ENCODE measurements at regions not wholly inside any gene's neighbourhood (a gene's known extent, or its start where the extent isn't known, plus 50 kb on each side); places are given as distances from the start of the nearest gene placed in this dataset.

GRCh38 chr3:76482510-76482909 lies 557.4 kb upstream of the ROBO2 start:
- Histone ChIP-seq H3K4me1 (no peaks in the 10 kb centered on the region), H3K4me3 (no peak overlapping the region), H3K9me3 (ENCODE audit: low read depth) (no peaks in the 10 kb centered on the region), H4K20me1 (ENCODE audit: low read depth) (no peaks in the 10 kb centered on the region), H2AFZ (replicated peaks) (no peak overlapping the region), H3K4me2 (no peak overlapping the region), H3K9ac (no peak overlapping the region), H3K36me3 (no peaks in the 10 kb centered on the region), H3K79me2 (ENCODE audit: low read depth) (no peaks in the 10 kb centered on the region), H3F3A (ENCODE audit: low read depth) (no peaks in the 10 kb centered on the region), H3K27me3 (no peaks in the 10 kb centered on the region), H3K27ac (no peak overlapping the region)
- no peaks in the 10 kb centered on the region for H3K9me3 Mint-ChIP-seq
- H3K4me1 Mint-ChIP-seq = no peaks in the 10 kb centered on the region
- H3K36me3 Mint-ChIP-seq = no peaks in the 10 kb centered on the region
- no peak overlapping the region for H3K4me3 Mint-ChIP-seq
- no peak overlapping the region for H3K27ac Mint-ChIP-seq
- TF ChIP-seq, protein P1, sequence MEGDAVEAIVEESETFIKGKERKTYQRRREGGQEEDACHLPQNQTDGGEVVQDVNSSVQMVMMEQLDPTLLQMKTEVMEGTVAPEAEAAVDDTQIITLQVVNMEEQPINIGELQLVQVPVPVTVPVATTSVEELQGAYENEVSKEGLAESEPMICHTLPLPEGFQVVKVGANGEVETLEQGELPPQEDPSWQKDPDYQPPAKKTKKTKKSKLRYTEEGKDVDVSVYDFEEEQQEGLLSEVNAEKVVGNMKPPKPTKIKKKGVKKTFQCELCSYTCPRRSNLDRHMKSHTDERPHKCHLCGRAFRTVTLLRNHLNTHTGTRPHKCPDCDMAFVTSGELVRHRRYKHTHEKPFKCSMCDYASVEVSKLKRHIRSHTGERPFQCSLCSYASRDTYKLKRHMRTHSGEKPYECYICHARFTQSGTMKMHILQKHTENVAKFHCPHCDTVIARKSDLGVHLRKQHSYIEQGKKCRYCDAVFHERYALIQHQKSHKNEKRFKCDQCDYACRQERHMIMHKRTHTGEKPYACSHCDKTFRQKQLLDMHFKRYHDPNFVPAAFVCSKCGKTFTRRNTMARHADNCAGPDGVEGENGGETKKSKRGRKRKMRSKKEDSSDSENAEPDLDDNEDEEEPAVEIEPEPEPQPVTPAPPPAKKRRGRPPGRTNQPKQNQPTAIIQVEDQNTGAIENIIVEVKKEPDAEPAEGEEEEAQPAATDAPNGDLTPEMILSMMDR (IDR thresholded peaks at IDR 0.05) = no peak
- TF ChIP-seq EZH2 (IDR thresholded peaks at IDR 0.05) = no peak
- no peak for TF ChIP-seq EZH2phosphoT487 (IDR thresholded peaks at IDR 0.05)
- H3K27me3 Mint-ChIP-seq (ENCODE audit: insufficient read depth, low read depth) = no peaks in the 10 kb centered on the region
- DNase-seq (ENCODE audit: low spot score) = no peak

GRCh38 chr3:76487446-76487845 lies 552.5 kb upstream of the ROBO2 start:
- Histone ChIP-seq H3K79me2 (ENCODE audit: low read depth) (no peaks in the 10 kb centered on the region), H3K27me3 (no peaks in the 10 kb centered on the region), H3F3A (ENCODE audit: low read depth) (no peaks in the 10 kb centered on the region), H3K4me3 (no peak overlapping the region), H3K27ac (no peak overlapping the region), H3K4me2 (no peak overlapping the region), H3K36me3 (no peaks in the 10 kb centered on the region), H4K20me1 (ENCODE audit: low read depth) (no peaks in the 10 kb centered on the region), H3K9ac (no peak overlapping the region), H2AFZ (replicated peaks) (no peak overlapping the region), H3K9me3 (ENCODE audit: low read depth) (no peaks in the 10 kb centered on the region), H3K4me1 (no peaks in the 10 kb centered on the region)
- TF ChIP-seq, protein P1 (IDR thresholded peaks at IDR 0.05) = no peak
- TF ChIP-seq EZH2phosphoT487 (IDR thresholded peaks at IDR 0.05) = no peak
- TF ChIP-seq EZH2 (IDR thresholded peaks at IDR 0.05) = no peak
- Mint-ChIP-seq H3K27ac (no peak overlapping the region), H3K4me3 (no peak overlapping the region), H3K9me3 (no peaks in the 10 kb centered on the region), H3K27me3 (ENCODE audit: insufficient read depth, low read depth) (no peaks in the 10 kb centered on the region), H3K4me1 (no peaks in the 10 kb centered on the region), H3K36me3 (no peaks in the 10 kb centered on the region)
- DNase-seq (ENCODE audit: low spot score) = no peak

DNA sequence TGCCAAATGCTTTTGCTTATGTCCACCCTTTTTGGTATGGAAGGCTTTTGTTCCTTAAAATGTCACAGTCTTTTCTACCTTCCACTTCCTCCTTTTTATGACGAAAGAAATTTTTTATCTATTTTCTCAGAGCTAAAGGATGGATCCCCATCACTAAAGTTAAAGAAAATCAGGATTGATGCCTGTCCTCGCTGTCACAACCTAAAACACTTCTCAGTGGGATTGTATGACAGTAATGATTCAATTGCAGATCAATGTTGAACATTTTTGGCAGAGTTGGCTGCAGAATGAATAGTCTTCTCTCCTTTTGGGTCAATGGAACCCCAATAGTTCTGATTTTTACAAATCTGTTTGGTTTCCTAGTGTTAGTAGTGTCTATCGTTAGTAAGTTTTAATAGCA lies 549.8 kb upstream of the ROBO2 start:
- Mint-ChIP-seq H3K4me3 (no peak overlapping the region), H3K27ac (no peak overlapping the region), H3K36me3 (no peaks in the 10 kb centered on the region), H3K9me3 (no peaks in the 10 kb centered on the region), H3K4me1 (no peaks in the 10 kb centered on the region), H3K27me3 (ENCODE audit: insufficient read depth, low read depth) (no peaks in the 10 kb centered on the region)
- H2AFZ ChIP-seq (replicated peaks) = no peak overlapping the region
- H3K4me3 ChIP-seq = no peak overlapping the region
- TF ChIP-seq, protein P1 (IDR thresholded peaks at IDR 0.05) = no peak
- TF ChIP-seq EZH2 (IDR thresholded peaks at IDR 0.05) = no peak
- TF ChIP-seq EZH2phosphoT487 (IDR thresholded peaks at IDR 0.05) = no peak
- H3K27ac ChIP-seq = no peak overlapping the region
- H3K4me1 ChIP-seq = no peaks in the 10 kb centered on the region
- DNase-seq (ENCODE audit: low spot score) = no peak
- no peaks in the 10 kb centered on the region for H3K9me3 ChIP-seq (ENCODE audit: low read depth)
- no peaks in the 10 kb centered on the region for H3K79me2 ChIP-seq (ENCODE audit: low read depth)
- no peaks in the 10 kb centered on the region for H3K27me3 ChIP-seq
- H3K36me3 ChIP-seq = no peaks in the 10 kb centered on the region
- H3K9ac ChIP-seq = no peak overlapping the region
- H3F3A ChIP-seq (ENCODE audit: low read depth) = no peaks in the 10 kb centered on the region
- H3K4me2 ChIP-seq = no peak overlapping the region
- H4K20me1 ChIP-seq (ENCODE audit: low read depth) = no peaks in the 10 kb centered on the region

GRCh38 chr3:76495216-76495615 lies 544.7 kb upstream of the ROBO2 start:
- H4K20me1 ChIP-seq (ENCODE audit: low read depth) = no peaks in the 10 kb centered on the region
- H3K4me3 Mint-ChIP-seq = no peak overlapping the region
- TF ChIP-seq, protein P1 (IDR thresholded peaks at IDR 0.05) = no peak
- TF ChIP-seq EZH2phosphoT487 (IDR thresholded peaks at IDR 0.05) (no peak), EZH2 (IDR thresholded peaks at IDR 0.05) (no peak)
- H3F3A ChIP-seq (ENCODE audit: low read depth) = no peaks in the 10 kb centered on the region
- H3K36me3 ChIP-seq = no peaks in the 10 kb centered on the region
- H3K4me1 Mint-ChIP-seq = no peaks in the 10 kb centered on the region
- H2AFZ ChIP-seq (replicated peaks) = no peak overlapping the region
- H3K9ac ChIP-seq = no peak overlapping the region
- H3K4me1 ChIP-seq = no peaks in the 10 kb centered on the region
- no peak overlapping the region for H3K4me2 ChIP-seq
- no peaks in the 10 kb centered on the region for H3K36me3 Mint-ChIP-seq
- no peak overlapping the region for H3K27ac Mint-ChIP-seq
- H3K27me3 Mint-ChIP-seq (ENCODE audit: insufficient read depth, low read depth) = no peaks in the 10 kb centered on the region
- no peaks in the 10 kb centered on the region for H3K79me2 ChIP-seq (ENCODE audit: low read depth)
- no peaks in the 10 kb centered on the region for H3K9me3 ChIP-seq (ENCODE audit: low read depth)
- no peak for DNase-seq (ENCODE audit: low spot score)
- H3K4me3 ChIP-seq = no peak overlapping the region
- H3K27me3 ChIP-seq = no peaks in the 10 kb centered on the region
- H3K27ac ChIP-seq = no peak overlapping the region
- H3K9me3 Mint-ChIP-seq = no peaks in the 10 kb centered on the region
